ENCODE measurements at regions not wholly inside any gene's neighbourhood (a gene's known extent, or its start where the extent isn't known, plus 50 kb on each side); places are given as distances from the start of the nearest gene placed in this dataset.

DNA sequence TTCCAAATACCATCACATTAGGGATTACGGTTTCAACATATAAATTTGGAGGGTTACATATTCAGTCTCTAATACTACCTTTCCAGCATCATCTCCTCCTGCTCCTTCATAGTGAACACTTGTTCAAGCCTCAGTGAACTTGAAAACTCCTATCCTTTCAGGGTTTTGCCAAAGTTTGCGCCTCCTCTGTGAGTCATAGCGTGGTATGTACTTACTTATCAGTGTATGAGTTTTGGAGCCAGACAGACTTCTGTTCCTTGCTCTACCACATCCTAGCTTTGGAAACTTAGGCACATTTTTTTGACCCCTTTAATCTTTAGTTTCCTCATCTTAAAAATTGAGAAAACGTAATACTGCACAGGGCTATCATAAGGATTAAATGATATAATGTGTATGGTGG, 160.1 kb upstream of the ZC3H12C start:
- peak; percentile 18 for DNase-seq (ENCODE audit: low read depth)
- TF ChIP-seq, protein P1, sequence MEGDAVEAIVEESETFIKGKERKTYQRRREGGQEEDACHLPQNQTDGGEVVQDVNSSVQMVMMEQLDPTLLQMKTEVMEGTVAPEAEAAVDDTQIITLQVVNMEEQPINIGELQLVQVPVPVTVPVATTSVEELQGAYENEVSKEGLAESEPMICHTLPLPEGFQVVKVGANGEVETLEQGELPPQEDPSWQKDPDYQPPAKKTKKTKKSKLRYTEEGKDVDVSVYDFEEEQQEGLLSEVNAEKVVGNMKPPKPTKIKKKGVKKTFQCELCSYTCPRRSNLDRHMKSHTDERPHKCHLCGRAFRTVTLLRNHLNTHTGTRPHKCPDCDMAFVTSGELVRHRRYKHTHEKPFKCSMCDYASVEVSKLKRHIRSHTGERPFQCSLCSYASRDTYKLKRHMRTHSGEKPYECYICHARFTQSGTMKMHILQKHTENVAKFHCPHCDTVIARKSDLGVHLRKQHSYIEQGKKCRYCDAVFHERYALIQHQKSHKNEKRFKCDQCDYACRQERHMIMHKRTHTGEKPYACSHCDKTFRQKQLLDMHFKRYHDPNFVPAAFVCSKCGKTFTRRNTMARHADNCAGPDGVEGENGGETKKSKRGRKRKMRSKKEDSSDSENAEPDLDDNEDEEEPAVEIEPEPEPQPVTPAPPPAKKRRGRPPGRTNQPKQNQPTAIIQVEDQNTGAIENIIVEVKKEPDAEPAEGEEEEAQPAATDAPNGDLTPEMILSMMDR (IDR thresholded peaks at IDR 0.05; ENCODE audit: insufficient read depth, low read depth, low read length) = no peak
- H3K4me3 ChIP-seq (ENCODE audit: low read depth, low read length) = no peak overlapping the region

DNA sequence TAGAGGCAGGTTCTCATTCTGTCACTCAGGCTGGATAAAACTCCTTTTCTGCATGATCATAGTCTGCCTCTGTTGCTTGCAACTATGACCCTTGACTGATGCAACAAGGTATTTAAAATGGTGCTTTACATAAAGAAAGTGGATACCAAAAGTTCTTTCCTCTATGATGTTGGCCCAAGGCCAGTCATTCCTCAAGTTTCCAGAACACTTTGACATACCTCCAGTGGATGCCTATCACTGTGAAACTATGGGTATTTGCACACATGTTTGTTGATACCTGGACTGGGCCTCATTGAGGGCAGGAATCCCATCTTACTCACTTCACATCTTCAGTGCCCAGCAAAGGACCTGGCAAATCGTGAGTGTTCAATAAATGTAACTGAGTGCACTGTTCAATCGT, 159.0 kb upstream of the ZC3H12C start:
- no peak for DNase-seq (ENCODE audit: low read depth)
- TF ChIP-seq, protein P1 (IDR thresholded peaks at IDR 0.05; ENCODE audit: insufficient read depth, low read depth, low read length) = no peak
- H3K4me3 ChIP-seq (ENCODE audit: low read depth, low read length) = no peak overlapping the region

DNA sequence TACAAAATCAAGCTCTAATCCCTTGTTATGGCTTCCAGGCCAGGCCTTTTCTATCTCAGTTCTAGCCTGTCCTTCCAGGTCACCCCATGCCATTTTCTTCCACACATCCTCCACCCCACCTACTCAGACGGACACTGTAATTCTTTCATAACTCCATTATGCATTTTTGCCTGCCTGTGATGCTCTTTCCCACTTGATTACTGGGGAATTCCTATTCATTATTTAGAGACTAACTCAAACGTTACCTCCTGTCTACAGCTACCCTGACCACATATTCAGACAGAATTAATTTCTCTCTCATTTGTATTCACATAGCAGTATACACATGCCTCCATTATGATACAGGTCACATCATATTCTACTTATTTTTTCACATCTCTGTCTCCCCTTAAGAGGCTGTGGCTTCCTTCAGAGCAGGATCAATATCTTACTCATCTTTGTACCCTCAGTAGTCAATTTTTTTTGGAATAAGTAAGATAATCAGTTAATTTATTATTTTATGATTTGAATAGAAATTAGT, 156.5 kb upstream of the ZC3H12C start:
- TF ChIP-seq, protein P1 (IDR thresholded peaks at IDR 0.05; ENCODE audit: insufficient read depth, low read depth, low read length) = no peak
- no peak overlapping the region for H3K4me3 ChIP-seq (ENCODE audit: low read depth, low read length)
- no peak for DNase-seq (ENCODE audit: low read depth)

- no peak overlapping the region for H3K4me3 ChIP-seq (ENCODE audit: low read depth, low read length)
- no peak for DNase-seq (ENCODE audit: low read depth)
- TF ChIP-seq, protein P1 (IDR thresholded peaks at IDR 0.05; ENCODE audit: insufficient read depth, low read depth, low read length) = no peak
Observed at GRCh38 chr11:109937968-109938367, 155.2 kb upstream of the ZC3H12C start.

DNA sequence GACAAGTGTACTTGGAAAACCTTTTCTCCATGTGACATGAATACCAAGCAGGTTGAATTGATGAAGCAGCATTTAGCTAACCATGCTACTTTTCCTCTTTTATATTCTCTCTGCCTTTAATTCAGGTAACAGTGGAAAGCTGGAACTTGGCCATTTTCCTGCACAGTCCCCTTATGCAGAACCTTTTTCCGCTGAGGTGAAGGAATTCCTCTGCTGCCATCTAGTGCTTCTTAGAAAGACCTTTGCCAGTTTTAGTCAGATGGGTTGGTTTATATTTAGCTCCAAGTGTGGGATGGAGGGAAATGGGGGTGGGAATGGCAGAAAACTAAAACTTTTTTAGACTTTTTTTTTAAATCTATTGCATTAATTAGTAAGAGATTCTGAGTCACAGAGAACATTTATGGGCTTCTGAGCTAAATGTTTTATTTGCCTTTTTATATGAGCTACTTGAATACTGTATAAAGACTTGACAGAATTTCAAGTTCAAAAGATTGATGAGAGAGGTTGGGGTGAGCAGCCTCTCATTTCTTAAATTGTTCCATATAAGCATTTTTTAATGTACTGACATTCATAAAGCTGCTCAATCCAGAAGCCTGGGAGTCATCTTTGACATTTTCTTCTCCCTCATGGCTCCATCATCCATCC, 153.9 kb upstream of the ZC3H12C start:
- TF ChIP-seq, protein P1 (IDR thresholded peaks at IDR 0.05; ENCODE audit: insufficient read depth, low read depth, low read length) = peak; percentile 65
- H3K4me3 ChIP-seq (ENCODE audit: low read depth, low read length) = no peak overlapping the region
- DNase-seq (ENCODE audit: low read depth) = peak; percentile 71

- peak; percentile 80 for DNase-seq (ENCODE audit: low read depth)
- no peak overlapping the region for H3K4me3 ChIP-seq (ENCODE audit: low read depth, low read length)
- TF ChIP-seq, protein P1 (IDR thresholded peaks at IDR 0.05; ENCODE audit: insufficient read depth, low read depth, low read length) = no peak
Observed at GRCh38 chr11:109940816-109941215, 152.4 kb upstream of the ZC3H12C start.

Measured in fibroblast of villous mesenchyme (primary cell).